ENCODE measurements at regions not wholly inside any gene's neighbourhood (a gene's known extent, or its start where the extent isn't known, plus 50 kb on each side); places are given as distances from the start of the nearest gene placed in this dataset.

DNA sequence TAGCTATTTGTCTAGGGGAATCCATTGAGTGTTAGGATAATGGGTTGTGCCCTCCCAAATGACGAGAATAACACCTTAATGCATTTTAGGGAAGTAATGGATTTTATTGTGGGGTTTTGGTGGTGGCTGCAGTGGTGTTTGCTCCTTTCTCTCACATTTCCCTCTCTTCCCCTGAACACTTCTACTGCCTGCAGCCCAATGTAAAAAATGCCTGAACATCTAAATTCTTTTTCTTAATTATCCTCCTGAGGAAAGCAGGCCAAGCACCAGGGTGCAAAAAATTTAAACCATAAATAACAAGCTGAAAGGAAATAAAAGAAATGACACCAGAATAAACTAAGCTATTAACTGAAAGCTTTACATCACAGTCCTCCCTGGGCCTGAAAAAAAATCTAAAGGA is 57.3 kb upstream of the PCDH8 start:
- TF ChIP-seq, protein P1, sequence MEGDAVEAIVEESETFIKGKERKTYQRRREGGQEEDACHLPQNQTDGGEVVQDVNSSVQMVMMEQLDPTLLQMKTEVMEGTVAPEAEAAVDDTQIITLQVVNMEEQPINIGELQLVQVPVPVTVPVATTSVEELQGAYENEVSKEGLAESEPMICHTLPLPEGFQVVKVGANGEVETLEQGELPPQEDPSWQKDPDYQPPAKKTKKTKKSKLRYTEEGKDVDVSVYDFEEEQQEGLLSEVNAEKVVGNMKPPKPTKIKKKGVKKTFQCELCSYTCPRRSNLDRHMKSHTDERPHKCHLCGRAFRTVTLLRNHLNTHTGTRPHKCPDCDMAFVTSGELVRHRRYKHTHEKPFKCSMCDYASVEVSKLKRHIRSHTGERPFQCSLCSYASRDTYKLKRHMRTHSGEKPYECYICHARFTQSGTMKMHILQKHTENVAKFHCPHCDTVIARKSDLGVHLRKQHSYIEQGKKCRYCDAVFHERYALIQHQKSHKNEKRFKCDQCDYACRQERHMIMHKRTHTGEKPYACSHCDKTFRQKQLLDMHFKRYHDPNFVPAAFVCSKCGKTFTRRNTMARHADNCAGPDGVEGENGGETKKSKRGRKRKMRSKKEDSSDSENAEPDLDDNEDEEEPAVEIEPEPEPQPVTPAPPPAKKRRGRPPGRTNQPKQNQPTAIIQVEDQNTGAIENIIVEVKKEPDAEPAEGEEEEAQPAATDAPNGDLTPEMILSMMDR (IDR thresholded peaks at IDR 0.05; ENCODE audit: control insufficient read depth, extremely low read depth, insufficient read depth) = no peak
- no peak overlapping the region for H3K4me3 ChIP-seq (ENCODE audit: low read depth, low read length)
- no peak for DNase-seq (ENCODE audit: low read depth)

DNA sequence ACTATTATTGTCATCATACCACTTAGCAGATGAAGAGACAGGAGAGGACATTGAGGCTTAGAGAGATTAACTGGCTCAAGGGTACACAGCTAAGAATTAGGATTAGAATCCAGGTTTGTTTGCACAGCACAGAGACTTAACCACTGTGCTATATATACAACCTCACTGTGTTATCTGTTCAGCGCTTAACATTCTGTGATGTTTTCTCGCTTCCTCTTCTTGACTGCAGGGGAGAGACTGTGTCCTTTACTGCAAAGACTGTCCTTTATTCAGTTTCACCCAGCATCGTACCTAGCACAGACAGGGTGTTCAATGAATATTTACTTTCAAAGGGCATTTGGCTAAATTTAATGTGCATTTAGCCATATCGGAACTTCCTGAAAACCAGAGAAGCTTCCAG is 54.9 kb upstream of the PCDH8 start:
- TF ChIP-seq, protein P1 (IDR thresholded peaks at IDR 0.05; ENCODE audit: control insufficient read depth, extremely low read depth, insufficient read depth) = no peak

DNA sequence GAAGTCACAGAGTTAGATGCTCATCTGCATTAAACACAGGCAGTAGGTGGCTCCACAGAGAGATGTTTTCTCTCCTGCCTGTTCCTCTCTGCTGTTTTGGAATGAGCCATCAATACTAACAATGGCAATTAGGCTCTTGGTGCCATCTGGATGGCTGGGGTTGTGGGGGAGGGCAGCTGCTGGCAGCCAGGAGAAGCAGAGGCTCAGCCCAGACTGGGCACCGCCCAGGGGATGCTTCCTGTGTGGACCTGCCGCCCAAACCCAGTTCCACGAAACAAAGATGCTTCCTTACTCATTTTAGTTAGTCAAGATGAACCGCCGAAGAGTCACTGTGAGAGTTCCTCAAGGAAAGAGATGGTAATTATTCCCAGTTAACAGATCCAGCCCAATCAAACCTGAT is 50.8 kb upstream of the PCDH8 start:
- no peak for DNase-seq (ENCODE audit: low read depth)
- TF ChIP-seq, protein P1 (IDR thresholded peaks at IDR 0.05; ENCODE audit: control insufficient read depth, extremely low read depth, insufficient read depth) = no peak
- H3K4me3 ChIP-seq (ENCODE audit: low read depth, low read length) = no peak overlapping the region

More for the DNA sequence above, 54.9 kb upstream of the PCDH8 start:
- H3K4me3 ChIP-seq (ENCODE audit: low read depth, low read length) = no peak overlapping the region
- no peak for DNase-seq (ENCODE audit: low read depth)

All from LNCaP clone FGC (cell line).